Spleen (tissue), 7 donors: ENCODE measurements at regions not wholly inside any gene's neighbourhood (a gene's known extent, or its start where the extent isn't known, plus 50 kb on each side); places are given as distances from the start of the nearest gene placed in this dataset.

Experiments used
- CTCF ChIP-seq, 11 experiments: fragments of 200-600 bp in 7 of 11; fragments of 450-650 bp in 4 of 11; sonication (generic) in 4 of 11; IDR thresholded peaks in 8 of 11; conservative IDR thresholded peaks in 3 of 11; 1 replicate in 7 of 11; 2 replicates in 4 of 11; pipeline versions ENCODE4 v1.4.0 to v1.8.0; 2016 to 2021; ENCODE audit warnings: antibody characterized with exemption in 11 of 11, inconsistent platforms in 4 of 11, mild to moderate bottlenecking in 1 of 11
- POLR2A ChIP-seq, 3 donors: fragments of 450-650 bp; IDR thresholded peaks; one replicate each; pipeline ENCODE4 v1.5.1; 2017; ENCODE audit warnings: antibody characterized with exemption in 3 of 3, mild to moderate bottlenecking in 1 of 3
- donor health status: DM: no; HTN: no; CAD: no; lungs with moderate emphysema.
- donor health status: DM: no; HTN: no; CAD: no.
- donor health status: DM: no; HTN: no; CAD: no.

GRCh38 chr17:33494151-33494550 lies 201.1 kb upstream of the ASIC2 start:
- no peak for TF ChIP-seq CTCF (IDR thresholded peaks at IDR 0.05 in 8 of 11, conservative IDR thresholded peaks at IDR 0.05 in 3 of 11)
- no peak for TF ChIP-seq POLR2A (IDR thresholded peaks at IDR 0.05)
